Thyroid gland (tissue), 4 donors: ENCODE measurements at regions not wholly inside any gene's neighbourhood (a gene's known extent, or its start where the extent isn't known, plus 50 kb on each side); places are given as distances from the start of the nearest gene placed in this dataset.

ENCODE experiments used
- DNase-seq, 2 donors: peaks; one replicate each; pipeline ENCODE4 v3.0.0-alpha.2; 2019
- H3K27ac ChIP-seq, 3 donors: fragments of 200-600 bp; sonication (generic); 1 replicate in 2 of 3; 2 replicates in 1 of 3; pipeline ENCODE4 v1.5.1; 2016 to 2019; ENCODE audit warnings: mild to moderate bottlenecking in 1 of 3, moderate library complexity in 1 of 3
- H3K27me3 ChIP-seq: fragments of 200-600 bp; sonication (generic); one replicate; pipeline ENCODE4 v1.5.1; 2019
- H3K36me3 ChIP-seq, 2 donors: fragments of 200-600 bp; sonication (generic); one replicate each; pipeline ENCODE4 v1.5.1; 2016 to 2019
- H3K4me1 ChIP-seq, 2 donors: fragments of 200-600 bp; sonication (generic); one replicate each; pipeline ENCODE4 v1.5.1; 2017 to 2019
- H3K4me3 ChIP-seq, 3 donors: fragments of 200-600 bp; sonication (generic); replicated peaks in 1 of 3; 1 replicate in 2 of 3; 2 replicates in 1 of 3; pipeline ENCODE4 v1.5.1; 2016; ENCODE audit warnings: mild to moderate bottlenecking in 1 of 3
- H3K9me3 ChIP-seq: fragments of 200-600 bp; sonication (generic); one replicate; pipeline ENCODE4 v1.5.1; 2017
- POLR2A ChIP-seq, 2 donors: fragments of 450-650 bp; IDR thresholded peaks; one replicate each; pipeline ENCODE4 v1.6.1; 2017; ENCODE audit warnings: antibody characterized with exemption in 2 of 2, mild to moderate bottlenecking in 2 of 2, moderate library complexity in 1 of 2
- WGBS, 2 donors: methylation state at CpG; one replicate each; pipeline ENCODE4 v1.1.5; 2017; 5-methylcytosine and 5-hydroxymethylcytosine counted together
- intact Hi-C: fragments of 100-400 bp; cut with DNase I; formaldehyde crosslinking; loops from one replicate; pipeline ENCODE4 v1.15.1; 2023
- TF ChIP-seq, protein P1 (sequence below), 6 experiments: fragments of 200-600 bp in 3 of 6; fragments of 450-650 bp in 3 of 6; sonication (generic) in 3 of 6; IDR thresholded peaks; one replicate each; pipeline ENCODE4 v1.5.1; 2016 to 2019; ENCODE audit warnings: antibody characterized with exemption in 6 of 6, mild to moderate bottlenecking in 2 of 6, inconsistent platforms in 1 of 6, moderate library complexity in 1 of 6

DNA sequence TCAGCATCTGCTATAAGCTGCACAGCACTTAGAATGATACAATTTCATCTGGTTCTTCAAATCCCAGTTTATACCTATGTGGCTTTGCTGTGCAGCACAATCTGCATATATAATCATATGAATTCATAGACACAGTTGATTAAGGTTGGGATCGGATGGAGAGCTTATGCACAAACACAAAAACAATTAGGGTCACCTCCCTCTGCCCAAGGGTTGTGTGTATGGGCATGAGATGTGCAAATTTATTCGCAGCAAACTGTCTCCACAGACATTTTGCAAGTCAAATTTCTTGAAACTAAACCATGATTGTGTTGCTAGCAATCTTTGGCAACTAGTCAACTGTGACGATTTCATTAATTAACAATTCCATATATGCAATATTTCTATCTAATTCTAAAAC lies 955.7 kb downstream of the SORCS3 start:
- no peak overlapping the region for H3K27ac ChIP-seq
- H3K36me3 ChIP-seq = no peaks in the 10 kb centered on the region
- H3K4me3 ChIP-seq = no peak overlapping the region
- 80 to 81% methylated on average over 3 of the region's 3 CpGs for WGBS, 2 donors
- no peak for DNase-seq
- no peaks in the 10 kb centered on the region for H3K4me1 ChIP-seq
- intact Hi-C loops = no loop called here
- no peaks in the 10 kb centered on the region for H3K27me3 ChIP-seq
- no peak for TF ChIP-seq POLR2A (IDR thresholded peaks at IDR 0.05)
- TF ChIP-seq, protein P1, sequence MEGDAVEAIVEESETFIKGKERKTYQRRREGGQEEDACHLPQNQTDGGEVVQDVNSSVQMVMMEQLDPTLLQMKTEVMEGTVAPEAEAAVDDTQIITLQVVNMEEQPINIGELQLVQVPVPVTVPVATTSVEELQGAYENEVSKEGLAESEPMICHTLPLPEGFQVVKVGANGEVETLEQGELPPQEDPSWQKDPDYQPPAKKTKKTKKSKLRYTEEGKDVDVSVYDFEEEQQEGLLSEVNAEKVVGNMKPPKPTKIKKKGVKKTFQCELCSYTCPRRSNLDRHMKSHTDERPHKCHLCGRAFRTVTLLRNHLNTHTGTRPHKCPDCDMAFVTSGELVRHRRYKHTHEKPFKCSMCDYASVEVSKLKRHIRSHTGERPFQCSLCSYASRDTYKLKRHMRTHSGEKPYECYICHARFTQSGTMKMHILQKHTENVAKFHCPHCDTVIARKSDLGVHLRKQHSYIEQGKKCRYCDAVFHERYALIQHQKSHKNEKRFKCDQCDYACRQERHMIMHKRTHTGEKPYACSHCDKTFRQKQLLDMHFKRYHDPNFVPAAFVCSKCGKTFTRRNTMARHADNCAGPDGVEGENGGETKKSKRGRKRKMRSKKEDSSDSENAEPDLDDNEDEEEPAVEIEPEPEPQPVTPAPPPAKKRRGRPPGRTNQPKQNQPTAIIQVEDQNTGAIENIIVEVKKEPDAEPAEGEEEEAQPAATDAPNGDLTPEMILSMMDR (IDR thresholded peaks at IDR 0.05) = no peak
- no peaks in the 10 kb centered on the region for H3K9me3 ChIP-seq

DNA sequence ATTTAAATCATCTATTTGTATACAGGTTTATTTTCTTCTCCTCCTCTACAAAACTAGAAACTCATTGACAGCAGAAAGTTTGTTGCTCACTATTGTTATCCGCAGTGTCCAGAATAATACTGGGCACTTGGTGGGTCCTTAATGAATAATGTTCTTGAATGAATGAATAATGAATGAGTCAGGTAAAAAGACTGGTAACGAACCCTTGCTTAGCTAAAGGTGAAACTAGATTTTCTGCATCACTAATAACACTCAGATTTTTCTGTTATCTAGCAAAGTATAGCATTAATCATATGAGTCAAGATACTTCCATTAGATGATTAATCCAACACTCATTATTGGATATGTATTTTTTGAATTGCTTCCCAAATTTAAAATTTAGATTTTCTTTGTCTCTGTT lies 953.2 kb downstream of the SORCS3 start:
- Histone ChIP-seq H3K4me3 (no peak overlapping the region), H3K4me1 (no peaks in the 10 kb centered on the region), H3K36me3 (no peaks in the 10 kb centered on the region), H3K27ac (no peak overlapping the region), H3K27me3 (no peaks in the 10 kb centered on the region), H3K9me3 (no peaks in the 10 kb centered on the region)
- intact Hi-C loops = no loop called here
- no peak for DNase-seq
- 72 to 84% methylated on average over 2 of the region's 2 CpGs for WGBS, 2 donors
- TF ChIP-seq, protein P1 (IDR thresholded peaks at IDR 0.05) = no peak
- no peak for TF ChIP-seq POLR2A (IDR thresholded peaks at IDR 0.05)

DNA sequence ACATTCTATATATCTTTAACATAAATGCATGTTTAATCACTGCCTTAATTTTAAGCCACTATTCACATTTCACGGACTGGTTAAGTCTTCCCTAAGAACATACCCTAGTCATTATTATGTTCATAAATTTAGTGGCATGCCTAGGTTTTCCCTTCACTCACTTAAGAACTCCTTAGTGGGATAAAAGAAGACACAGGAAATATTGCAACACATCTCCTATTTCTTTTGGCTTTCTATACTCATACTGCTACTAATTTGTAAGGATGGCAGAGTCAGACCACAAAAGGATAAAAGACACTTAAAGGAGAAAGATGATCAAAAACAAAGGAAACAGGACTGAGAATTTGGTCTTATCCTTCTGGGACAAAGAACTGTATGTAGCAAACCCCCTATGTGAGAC lies 951.4 kb downstream of the SORCS3 start:
- Histone ChIP-seq H3K4me3 (no peak overlapping the region), H3K36me3 (no peaks in the 10 kb centered on the region), H3K27ac (no peak overlapping the region), H3K9me3 (no peaks in the 10 kb centered on the region), H3K27me3 (no peaks in the 10 kb centered on the region), H3K4me1 (no peaks in the 10 kb centered on the region)
- TF ChIP-seq, protein P1 (IDR thresholded peaks at IDR 0.05) = no peak
- TF ChIP-seq POLR2A (IDR thresholded peaks at IDR 0.05) = no peak
- no peak for DNase-seq
- 80 to 91% methylated on average over 1 of the region's 1 CpG for WGBS, 2 donors
- intact Hi-C loops = no loop called here

DNA sequence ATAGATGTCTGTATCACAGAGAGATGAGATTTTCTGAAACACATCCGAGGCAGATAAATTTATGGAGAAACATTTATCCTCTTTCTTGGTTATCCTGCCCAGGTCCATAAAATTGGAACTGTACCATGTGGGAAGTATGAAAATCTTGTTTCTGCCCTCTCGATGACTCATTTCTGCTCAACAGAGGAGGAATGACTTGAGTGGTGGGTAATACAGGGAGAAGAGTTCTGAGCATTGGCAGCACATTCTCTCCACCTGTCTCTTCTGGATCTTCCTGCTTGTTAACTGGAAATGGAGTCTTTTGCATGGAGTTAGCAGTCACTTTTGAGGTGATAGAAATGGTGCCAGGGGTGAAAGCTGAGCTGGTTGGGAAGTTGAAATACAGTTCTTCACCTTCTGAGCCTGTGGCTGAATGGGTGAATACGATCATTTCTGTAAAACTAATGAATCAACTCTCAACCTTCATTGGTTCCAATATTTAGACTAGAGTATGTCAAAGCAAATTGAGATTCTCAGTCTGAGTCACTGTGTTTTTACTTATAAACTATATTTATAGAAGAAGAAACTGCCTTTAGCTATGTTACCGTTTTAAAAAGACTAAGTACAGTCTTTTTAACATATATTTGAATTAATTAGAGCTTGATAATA lies 945.5 kb downstream of the SORCS3 start:
- intact Hi-C loops = no loop called here

DNA sequence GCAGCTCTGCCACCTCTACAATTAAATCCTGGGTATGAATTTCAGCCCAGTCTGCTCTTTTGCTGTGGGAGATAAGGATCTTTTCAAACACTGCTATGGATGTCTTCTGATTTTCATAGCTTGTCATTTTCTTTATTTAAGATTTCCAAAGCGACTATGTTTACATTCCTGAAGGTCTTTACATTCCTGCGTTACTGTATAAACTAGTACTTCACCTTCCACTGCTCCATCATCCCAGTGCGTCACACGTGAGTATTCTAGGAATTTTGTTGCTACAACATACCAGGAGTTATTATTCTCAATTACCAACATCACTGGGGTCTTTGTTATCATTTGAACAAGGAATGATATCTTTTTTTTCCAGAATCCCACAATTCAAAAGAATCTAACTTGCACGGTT lies 944.7 kb downstream of the SORCS3 start:
- no peak for DNase-seq
- WGBS, 2 donors = 26 to 27% methylated on average over 5 of the region's 5 CpGs
- intact Hi-C loops = no loop called here

More for the DNA sequence above, 945.5 kb downstream of the SORCS3 start:
- Histone ChIP-seq H3K27me3 (no peaks in the 10 kb centered on the region), H3K4me3 (no peak overlapping the region), H3K9me3 (no peaks in the 10 kb centered on the region), H3K36me3 (no peaks in the 10 kb centered on the region), H3K27ac (no peak overlapping the region), H3K4me1 (no peaks in the 10 kb centered on the region)
- TF ChIP-seq POLR2A (IDR thresholded peaks at IDR 0.05) = no peak
- TF ChIP-seq, protein P1 (IDR thresholded peaks at IDR 0.05) = no peak
- 85 to 86% methylated on average over 4 of the region's 4 CpGs for WGBS, 2 donors
- no peak for DNase-seq

More for the DNA sequence above, 944.7 kb downstream of the SORCS3 start:
- H3K4me3 ChIP-seq = no peak overlapping the region
- H3K27ac ChIP-seq = no peak overlapping the region
- H3K27me3 ChIP-seq = no peaks in the 10 kb centered on the region
- H3K4me1 ChIP-seq = no peaks in the 10 kb centered on the region
- no peaks in the 10 kb centered on the region for H3K9me3 ChIP-seq
- H3K36me3 ChIP-seq = no peaks in the 10 kb centered on the region
- TF ChIP-seq, protein P1 (IDR thresholded peaks at IDR 0.05) = no peak
- TF ChIP-seq POLR2A (IDR thresholded peaks at IDR 0.05) = no peak
